Esophagus muscularis mucosa (tissue), 4 donors: ENCODE measurements at regions not wholly inside any gene's neighbourhood (a gene's known extent, or its start where the extent isn't known, plus 50 kb on each side); places are given as distances from the start of the nearest gene placed in this dataset.
A peak's percentile ranks its signal among the peaks of the same experiment; 100 is the strongest.

Experiments used
- DNase-seq: peaks from one replicate; pipeline ENCODE4 v3.0.0-alpha.2; 2017; ENCODE audit errors: extremely low spot score
- H3K27ac ChIP-seq, 4 donors: fragments of 200-600 bp; sonication (generic); replicated peaks in 1 of 4; 1 replicate in 3 of 4; 2 replicates in 1 of 4; pipeline ENCODE4 v1.5.1; 2016 to 2019; ENCODE audit warnings: mild to moderate bottlenecking in 1 of 4
- H3K27me3 ChIP-seq, 4 donors: fragments of 200-600 bp; sonication (generic); one replicate each; pipeline versions ENCODE4 v1.5.1 to v1.6.0; 2016 to 2019
- H3K36me3 ChIP-seq, 4 donors: fragments of 200-600 bp; sonication (generic); one replicate each; pipeline ENCODE4 v1.5.1; 2016 to 2019
- H3K4me1 ChIP-seq, 4 donors: fragments of 200-600 bp; sonication (generic); one replicate each; pipeline ENCODE4 v1.5.1; 2016 to 2019
- H3K4me3 ChIP-seq, 4 donors: fragments of 200-600 bp; sonication (generic); 1 replicate in 2 of 4; 2 replicates in 2 of 4; pipeline ENCODE4 v1.5.1; 2016 to 2019; ENCODE audit warnings: mild to moderate bottlenecking in 4 of 4, moderate library complexity in 1 of 4
- H3K9me3 ChIP-seq, 4 donors: fragments of 200-600 bp; sonication (generic); 1 replicate in 3 of 4; 2 replicates in 1 of 4; pipeline ENCODE4 v1.5.1; 2016 to 2019
- EP300 ChIP-seq: sonication (generic); formaldehyde crosslinking; IDR thresholded peaks from one replicate; pipeline ENCODE4 v1.6.1; 2017; ENCODE audit warnings: antibody characterized with exemption
- POLR2A ChIP-seq: fragments of 450-650 bp; IDR thresholded peaks from one replicate; pipeline ENCODE4 v1.6.1; 2017; ENCODE audit warnings: antibody characterized with exemption, moderate library complexity, mild to moderate bottlenecking, low read depth
- POLR2AphosphoS5 ChIP-seq, 2 donors: sonication (generic); formaldehyde crosslinking; IDR thresholded peaks; one replicate each; pipeline ENCODE4 v1.6.1; 2017; ENCODE audit warnings: antibody characterized with exemption in 2 of 2
- WGBS: methylation state at CpG from one replicate; pipeline ENCODE4 v1.1.5; 2018; 5-methylcytosine and 5-hydroxymethylcytosine counted together
- intact Hi-C: fragments of 100-400 bp; cut with DNase I; formaldehyde crosslinking; loops from one replicate; pipeline ENCODE4 v1.15.1; 2023
- TF ChIP-seq, protein P1 (sequence below), 3 experiments: fragments of 200-600 bp in 2 of 3; fragments of 450-650 bp in 1 of 3; sonication (generic) in 2 of 3; IDR thresholded peaks; one replicate each; pipeline ENCODE4 v1.5.1; 2017 to 2019; ENCODE audit warnings: antibody characterized with exemption in 3 of 3, mild to moderate bottlenecking in 2 of 3, moderate library complexity in 1 of 3

DNA sequence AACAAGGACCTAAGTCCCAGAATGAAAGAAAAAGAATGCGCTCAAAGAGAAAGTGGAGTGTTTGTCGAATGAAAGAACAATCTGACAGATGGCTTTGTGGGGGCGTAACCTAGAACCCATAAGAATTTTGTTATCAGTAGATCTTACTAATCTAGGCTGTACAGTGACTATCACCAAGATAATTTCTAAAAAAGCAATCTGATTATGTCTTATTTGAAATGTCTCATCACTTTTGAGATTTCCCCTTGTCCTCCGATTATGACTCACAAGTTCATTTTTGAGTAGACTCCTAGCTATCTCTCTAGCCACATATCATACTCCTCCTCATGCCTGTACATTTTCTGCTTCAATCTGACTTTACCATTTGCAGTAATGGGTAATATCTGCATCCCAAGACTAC is 135.6 kb upstream of the SMARCA2 start:
- H3K27me3 ChIP-seq, result no peaks in the 10 kb centered on the region
- no peak overlapping the region for H3K4me3 ChIP-seq
- no peaks in the 10 kb centered on the region for H3K4me1 ChIP-seq
- DNase-seq, result no peak
- TF ChIP-seq EP300 (no peak), POLR2A (no peak), POLR2AphosphoS5 (IDR thresholded peaks at IDR 0.05) (no peak)
- TF ChIP-seq, protein P1, sequence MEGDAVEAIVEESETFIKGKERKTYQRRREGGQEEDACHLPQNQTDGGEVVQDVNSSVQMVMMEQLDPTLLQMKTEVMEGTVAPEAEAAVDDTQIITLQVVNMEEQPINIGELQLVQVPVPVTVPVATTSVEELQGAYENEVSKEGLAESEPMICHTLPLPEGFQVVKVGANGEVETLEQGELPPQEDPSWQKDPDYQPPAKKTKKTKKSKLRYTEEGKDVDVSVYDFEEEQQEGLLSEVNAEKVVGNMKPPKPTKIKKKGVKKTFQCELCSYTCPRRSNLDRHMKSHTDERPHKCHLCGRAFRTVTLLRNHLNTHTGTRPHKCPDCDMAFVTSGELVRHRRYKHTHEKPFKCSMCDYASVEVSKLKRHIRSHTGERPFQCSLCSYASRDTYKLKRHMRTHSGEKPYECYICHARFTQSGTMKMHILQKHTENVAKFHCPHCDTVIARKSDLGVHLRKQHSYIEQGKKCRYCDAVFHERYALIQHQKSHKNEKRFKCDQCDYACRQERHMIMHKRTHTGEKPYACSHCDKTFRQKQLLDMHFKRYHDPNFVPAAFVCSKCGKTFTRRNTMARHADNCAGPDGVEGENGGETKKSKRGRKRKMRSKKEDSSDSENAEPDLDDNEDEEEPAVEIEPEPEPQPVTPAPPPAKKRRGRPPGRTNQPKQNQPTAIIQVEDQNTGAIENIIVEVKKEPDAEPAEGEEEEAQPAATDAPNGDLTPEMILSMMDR (IDR thresholded peaks at IDR 0.05), result no peak
- H3K27ac ChIP-seq, result no peak overlapping the region
- intact Hi-C loops, result no loop called here
- H3K36me3 ChIP-seq, result no peaks in the 10 kb centered on the region
- 91% methylated on average over 4 of the region's 4 CpGs for WGBS
- no peaks in the 10 kb centered on the region for H3K9me3 ChIP-seq

DNA sequence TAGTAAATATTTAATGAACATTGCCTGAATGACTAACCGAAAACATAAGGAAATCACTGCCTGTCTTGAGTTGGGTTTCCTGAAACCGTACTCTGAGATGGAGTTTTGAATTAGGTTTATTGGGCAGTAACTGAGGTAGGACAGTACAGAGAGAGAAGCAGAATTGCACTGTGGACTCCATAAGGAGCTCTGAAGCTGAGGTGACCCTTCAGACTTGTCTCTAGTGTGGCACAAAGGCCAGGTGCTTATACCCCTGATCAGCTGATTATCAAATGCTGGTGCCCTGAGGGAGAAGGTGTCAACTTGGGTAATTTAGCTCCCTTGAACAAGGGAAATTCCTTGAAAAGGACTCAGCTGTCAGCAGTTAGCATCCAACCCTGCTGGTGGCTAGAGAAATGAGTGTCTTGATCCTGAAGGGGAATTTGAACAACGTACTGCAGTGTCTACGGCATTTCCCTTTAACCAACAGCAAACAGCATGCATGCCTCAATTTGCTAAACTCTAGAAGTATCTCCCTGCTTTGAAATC is 135.0 kb upstream of the SMARCA2 start:
- 88% methylated on average over 4 of the region's 4 CpGs for WGBS
- Histone ChIP-seq H3K36me3 (no peaks in the 10 kb centered on the region), H3K4me1 (no peaks in the 10 kb centered on the region), H3K27ac (no peak overlapping the region), H3K27me3 (no peaks in the 10 kb centered on the region), H3K4me3 (no peak overlapping the region), H3K9me3 (no peaks in the 10 kb centered on the region)
- intact Hi-C loops, result no loop called here
- DNase-seq, result peak; percentile 57
- TF ChIP-seq POLR2AphosphoS5 (IDR thresholded peaks at IDR 0.05) (no peak), POLR2A (no peak), EP300 (no peak)
- TF ChIP-seq, protein P1 (IDR thresholded peaks at IDR 0.05), result no peak

- Histone ChIP-seq H3K27ac (no peak overlapping the region), H3K9me3 (no peaks in the 10 kb centered on the region), H3K27me3 (no peaks in the 10 kb centered on the region), H3K4me3 (no peak overlapping the region), H3K4me1 (no peaks in the 10 kb centered on the region), H3K36me3 (no peaks in the 10 kb centered on the region)
- intact Hi-C loops, result no loop called here
- DNase-seq, result no peak
- TF ChIP-seq, protein P1 (IDR thresholded peaks at IDR 0.05), result no peak
- no peak for TF ChIP-seq EP300
- no peak for TF ChIP-seq POLR2AphosphoS5 (IDR thresholded peaks at IDR 0.05)
- no peak for TF ChIP-seq POLR2A
- WGBS, result 62% methylated on average over 2 of the region's 2 CpGs
These were observed 133.3 kb upstream of the SMARCA2 start for GRCh38 chr9:1881708-1882295.

DNA sequence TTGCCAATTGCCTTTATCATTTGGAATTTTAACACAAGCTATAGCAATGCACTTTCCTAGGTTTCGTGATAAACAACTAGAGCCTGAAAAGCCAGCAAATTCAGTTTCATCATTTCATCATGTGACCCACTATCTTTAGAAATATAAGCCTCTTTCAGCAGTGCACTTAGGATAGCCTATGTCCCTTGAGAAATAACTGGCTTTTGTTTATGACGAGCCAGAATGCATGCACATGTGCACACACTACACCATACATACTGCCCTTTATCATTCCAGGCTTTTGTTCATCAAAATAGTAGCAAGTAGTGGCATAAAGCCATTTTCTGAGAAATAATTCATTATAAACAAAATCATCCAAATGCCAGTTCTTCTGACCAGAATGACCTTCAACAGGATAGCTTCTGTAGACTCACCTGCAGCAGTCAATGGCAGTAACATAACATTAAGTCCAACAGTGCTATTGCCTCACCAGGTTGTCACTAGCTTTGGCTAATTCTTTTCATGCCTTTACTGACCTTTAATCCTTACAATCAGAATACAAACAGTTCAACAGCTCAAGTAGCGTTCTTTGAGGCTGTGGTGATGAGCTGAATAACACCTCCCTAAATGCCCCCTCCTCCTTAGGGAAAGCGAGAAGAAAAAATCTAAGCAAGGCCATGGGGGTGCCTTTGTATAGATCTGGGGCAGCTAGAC is 132.3 kb upstream of the SMARCA2 start:
- Histone ChIP-seq H3K36me3 (no peaks in the 10 kb centered on the region), H3K9me3 (no peaks in the 10 kb centered on the region), H3K27ac (no peak overlapping the region), H3K27me3 (no peaks in the 10 kb centered on the region), H3K4me1 (no peaks in the 10 kb centered on the region), H3K4me3 (no peak overlapping the region)
- 61% methylated on average over 4 of the region's 4 CpGs for WGBS
- no peak for DNase-seq
- TF ChIP-seq POLR2A (no peak), POLR2AphosphoS5 (IDR thresholded peaks at IDR 0.05) (no peak), EP300 (no peak)
- TF ChIP-seq, protein P1 (IDR thresholded peaks at IDR 0.05), result no peak
- intact Hi-C loops, result no loop called here
